ENCODE measurements at regions not wholly inside any gene's neighbourhood (a gene's known extent, or its start where the extent isn't known, plus 50 kb on each side); places are given as distances from the start of the nearest gene placed in this dataset.
A peak's percentile ranks its signal among the peaks of the same experiment; 100 is the strongest.

DNA sequence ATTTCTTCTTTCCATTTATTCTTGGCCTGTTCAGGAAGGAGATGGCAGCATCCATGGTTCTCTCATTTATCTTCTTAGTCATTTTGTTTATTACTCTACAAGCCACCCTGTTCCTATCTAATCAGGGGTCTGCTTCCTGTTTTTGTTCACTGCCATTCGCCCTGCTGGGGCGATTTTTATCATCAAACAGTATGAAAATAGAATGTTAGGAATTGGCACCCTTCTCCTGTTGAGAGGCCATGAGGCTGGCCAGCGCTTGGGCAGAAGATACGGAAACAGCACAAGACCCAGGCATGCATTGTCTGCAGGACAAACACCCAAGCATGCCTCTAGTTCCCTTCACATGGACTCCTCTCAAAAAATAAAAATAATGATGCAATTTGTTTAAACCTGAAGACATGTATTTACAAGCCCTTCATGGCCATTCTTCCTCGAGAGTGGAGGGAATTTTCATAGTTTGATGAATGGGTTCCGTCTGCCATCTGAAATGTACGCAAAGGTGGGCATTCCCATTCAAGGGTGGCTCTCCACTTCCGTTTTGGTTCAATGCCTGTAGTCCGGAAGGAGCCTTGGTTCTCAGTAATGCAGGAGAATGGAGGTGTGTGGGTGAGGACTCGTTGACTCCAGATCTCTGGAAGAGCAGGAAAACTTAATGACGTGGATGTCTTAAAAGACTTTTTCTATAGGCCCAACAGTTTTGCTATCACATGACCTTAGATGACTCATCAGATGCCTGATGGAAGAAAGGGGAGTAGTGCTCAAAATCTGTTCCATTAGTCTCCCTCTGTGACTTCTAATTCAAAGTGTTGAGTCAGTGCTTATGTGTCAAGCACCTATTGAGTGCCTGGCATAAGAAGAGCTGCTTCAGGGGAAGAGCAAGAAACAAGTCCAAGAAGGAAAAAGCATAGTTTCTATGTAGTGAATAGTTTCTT lies 252.4 kb upstream of the TBX3 start:
- no peak for TF ChIP-seq ZFX (IDR thresholded peaks at IDR 0.05)
- TF ChIP-seq, protein P1, sequence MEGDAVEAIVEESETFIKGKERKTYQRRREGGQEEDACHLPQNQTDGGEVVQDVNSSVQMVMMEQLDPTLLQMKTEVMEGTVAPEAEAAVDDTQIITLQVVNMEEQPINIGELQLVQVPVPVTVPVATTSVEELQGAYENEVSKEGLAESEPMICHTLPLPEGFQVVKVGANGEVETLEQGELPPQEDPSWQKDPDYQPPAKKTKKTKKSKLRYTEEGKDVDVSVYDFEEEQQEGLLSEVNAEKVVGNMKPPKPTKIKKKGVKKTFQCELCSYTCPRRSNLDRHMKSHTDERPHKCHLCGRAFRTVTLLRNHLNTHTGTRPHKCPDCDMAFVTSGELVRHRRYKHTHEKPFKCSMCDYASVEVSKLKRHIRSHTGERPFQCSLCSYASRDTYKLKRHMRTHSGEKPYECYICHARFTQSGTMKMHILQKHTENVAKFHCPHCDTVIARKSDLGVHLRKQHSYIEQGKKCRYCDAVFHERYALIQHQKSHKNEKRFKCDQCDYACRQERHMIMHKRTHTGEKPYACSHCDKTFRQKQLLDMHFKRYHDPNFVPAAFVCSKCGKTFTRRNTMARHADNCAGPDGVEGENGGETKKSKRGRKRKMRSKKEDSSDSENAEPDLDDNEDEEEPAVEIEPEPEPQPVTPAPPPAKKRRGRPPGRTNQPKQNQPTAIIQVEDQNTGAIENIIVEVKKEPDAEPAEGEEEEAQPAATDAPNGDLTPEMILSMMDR (conservative IDR thresholded peaks at IDR 0.05): no peak
- H3K27ac ChIP-seq: no peak overlapping the region

DNA sequence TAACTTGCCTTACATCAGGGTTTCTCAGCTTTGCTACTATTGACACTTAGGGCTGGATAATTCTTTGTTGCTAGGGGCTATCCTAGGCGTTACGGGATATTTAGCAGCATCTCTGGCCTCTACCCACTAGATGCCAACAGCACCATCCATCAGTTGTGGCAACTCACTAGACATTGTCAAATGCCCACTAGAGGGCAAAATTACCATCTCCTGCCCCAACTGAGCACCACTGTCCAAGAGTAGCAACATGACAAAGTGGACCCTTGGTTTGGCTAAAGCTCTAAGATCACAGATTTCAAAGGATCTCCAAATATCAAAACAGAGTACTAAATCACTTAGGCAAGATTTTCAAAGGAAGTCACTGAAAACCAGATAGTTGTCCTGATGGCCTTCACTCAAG lies 251.7 kb upstream of the TBX3 start:
- TF ChIP-seq, protein P1 (conservative IDR thresholded peaks at IDR 0.05): peak; percentile 34
- no peak for TF ChIP-seq ZFX (IDR thresholded peaks at IDR 0.05)
- H3K27ac ChIP-seq: no peak overlapping the region

DNA sequence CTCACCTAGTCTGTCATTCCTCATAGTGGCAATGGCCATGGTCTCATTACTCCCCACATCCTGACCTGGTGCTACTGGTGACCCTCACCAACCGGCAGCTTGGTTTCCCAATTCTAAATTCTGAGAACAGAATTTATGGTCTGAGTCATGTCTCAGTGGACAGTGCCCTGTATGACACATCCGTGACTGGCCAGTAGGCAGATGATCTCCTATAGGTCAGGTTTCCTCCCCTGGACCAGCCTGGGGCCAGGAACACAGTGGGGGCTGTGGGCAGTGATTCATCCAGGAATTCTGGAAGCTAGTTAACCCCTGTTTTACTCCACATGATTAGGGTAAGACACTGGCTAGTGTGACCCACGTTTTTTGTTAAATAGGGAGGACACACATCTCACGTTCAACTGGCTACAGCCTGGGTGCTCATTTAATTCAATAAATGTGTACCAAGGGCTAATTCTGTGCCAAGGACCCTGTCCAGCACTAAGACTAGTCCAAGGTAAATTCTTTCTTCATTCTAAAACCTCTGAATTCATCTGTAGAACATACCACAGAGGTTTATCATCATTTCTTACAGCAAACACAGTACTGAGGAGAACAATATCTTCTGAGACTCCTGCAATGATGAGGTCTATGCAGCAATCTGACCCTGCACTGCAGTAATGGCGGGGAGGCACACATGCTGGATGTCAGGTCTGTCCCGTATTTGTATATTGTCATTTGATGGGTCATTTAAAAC lies 249.6 kb upstream of the TBX3 start:
- TF ChIP-seq ZFX (IDR thresholded peaks at IDR 0.05): no peak
- TF ChIP-seq, protein P1 (conservative IDR thresholded peaks at IDR 0.05): no peak
- H3K27ac ChIP-seq: no peak overlapping the region

DNA sequence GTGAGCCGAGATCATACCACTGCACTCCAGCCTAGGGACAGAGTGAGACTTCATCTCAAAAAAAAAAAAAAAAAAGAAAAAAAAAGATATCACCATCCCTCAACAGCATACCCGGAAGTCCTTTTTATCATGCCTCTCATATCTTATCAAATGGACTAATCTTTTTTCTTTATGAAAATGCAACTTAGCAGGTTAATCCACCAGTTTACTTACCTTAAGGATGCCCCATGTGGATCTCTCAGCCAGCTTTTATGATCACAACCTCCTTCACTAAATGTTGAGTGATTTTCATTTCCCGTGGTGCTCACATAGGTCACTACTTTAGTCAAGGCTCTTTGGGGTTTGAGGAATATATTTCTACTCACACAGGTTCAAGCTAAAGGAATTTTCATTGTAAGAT lies 248.8 kb upstream of the TBX3 start:
- TF ChIP-seq ZFX (IDR thresholded peaks at IDR 0.05): no peak
- TF ChIP-seq, protein P1 (conservative IDR thresholded peaks at IDR 0.05): no peak
- no peak overlapping the region for H3K27ac ChIP-seq

DNA sequence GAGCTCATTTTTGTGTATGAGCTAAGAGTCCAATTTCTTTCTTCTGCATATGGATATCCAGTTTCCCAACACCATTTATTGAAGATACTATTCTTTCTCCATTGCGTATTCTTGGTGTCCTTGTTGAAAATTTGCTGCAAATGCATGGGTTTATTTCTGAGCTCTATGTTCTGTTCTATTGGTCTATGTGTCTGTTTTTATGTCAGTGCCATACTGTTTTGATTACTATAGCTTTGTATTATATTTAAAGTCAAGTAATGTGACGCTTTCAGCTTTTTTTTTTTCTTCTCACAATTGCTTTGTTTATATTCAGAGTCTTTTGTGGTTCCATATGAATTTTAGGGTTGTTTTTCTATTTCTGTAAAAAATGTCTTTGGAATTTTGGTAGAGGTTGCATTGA lies 247.1 kb upstream of the TBX3 start:
- no peak overlapping the region for H3K27ac ChIP-seq
- TF ChIP-seq ZFX (IDR thresholded peaks at IDR 0.05): no peak
- TF ChIP-seq, protein P1 (conservative IDR thresholded peaks at IDR 0.05): no peak

DNA sequence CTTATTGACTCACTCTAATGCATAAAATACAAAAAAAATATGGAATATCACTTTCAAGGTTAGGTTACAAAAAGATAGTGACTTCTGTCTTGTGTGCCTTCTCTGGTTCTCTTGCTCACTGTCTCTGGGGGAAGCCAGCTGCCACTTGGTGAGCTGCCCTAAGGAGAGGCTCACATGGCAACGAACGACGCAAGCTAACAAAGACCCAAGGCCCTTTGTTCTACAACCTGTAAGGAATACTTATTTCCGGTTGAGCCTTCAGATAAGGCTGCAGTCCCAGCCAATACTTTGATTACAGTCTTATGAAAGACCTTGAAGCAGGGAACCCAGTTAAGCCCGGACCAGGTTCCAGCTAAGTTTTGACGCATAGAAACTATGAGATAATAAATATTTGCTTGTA lies 242.4 kb upstream of the TBX3 start:
- no peak for TF ChIP-seq ZFX (IDR thresholded peaks at IDR 0.05)
- TF ChIP-seq, protein P1 (conservative IDR thresholded peaks at IDR 0.05): no peak
- no peak overlapping the region; the same call in 1 of the 2 replicates for H3K27ac ChIP-seq

DNA sequence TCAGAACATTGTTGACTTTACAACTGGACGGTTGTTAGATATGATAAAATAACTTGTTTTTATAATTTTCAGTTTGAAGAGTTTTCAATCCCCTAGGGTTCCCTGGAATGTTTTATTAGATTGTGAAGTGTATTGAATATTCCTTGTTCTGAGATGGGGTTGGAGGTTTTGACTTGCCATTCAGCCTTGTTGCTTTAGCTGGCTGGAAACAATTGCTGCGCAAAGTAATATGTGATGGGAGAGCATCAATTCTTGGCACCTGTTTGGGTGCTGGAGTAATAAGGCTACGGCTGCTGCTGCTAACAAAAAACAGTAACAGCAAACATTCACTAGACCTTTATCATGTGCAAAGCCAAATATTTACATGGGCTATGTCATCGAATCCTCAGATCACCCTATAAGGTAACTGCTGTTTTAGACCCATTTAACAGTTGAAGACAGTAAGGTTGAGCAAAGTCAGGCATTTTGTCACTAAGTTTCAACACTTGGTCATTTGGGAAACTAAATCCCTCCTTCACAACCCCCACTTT lies 241.0 kb upstream of the TBX3 start:
- H3K27ac ChIP-seq: no peak overlapping the region
- no peak for TF ChIP-seq ZFX (IDR thresholded peaks at IDR 0.05)
- TF ChIP-seq, protein P1 (conservative IDR thresholded peaks at IDR 0.05): no peak

Data from C4-2B (cell line).